GM21381 (cell line): ENCODE measurements at regions not wholly inside any gene's neighbourhood (a gene's known extent, or its start where the extent isn't known, plus 50 kb on each side); places are given as distances from the start of the nearest gene placed in this dataset.
A peak's percentile ranks its signal among the peaks of the same experiment; 100 is the strongest.

Experiments
- ATAC-seq: cut with Tn5 transposase; IDR thresholded peaks from one replicate; pipeline ENCODE4 v1.9.1; 2021; ENCODE audit warnings: mild to moderate bottlenecking, moderate library complexity; ENCODE audit not compliant: unreplicated experiment

- no peak for ATAC-seq
Measured at GRCh38 chr13:99862244-99862643, 109.3 kb downstream of the ZIC5 start.

GRCh38 chr13:99861771-99862170 lies 109.8 kb downstream of the ZIC5 start:
- ATAC-seq, result no peak

GRCh38 chr13:99860745-99861144 lies 110.8 kb downstream of the ZIC5 start:
- no peak for ATAC-seq

- ATAC-seq, result peak; percentile 95
Measured at GRCh38 chr13:99859178-99860177, 112.1 kb downstream of the ZIC5 start.

GRCh38 chr13:99857738-99858137 lies 113.8 kb downstream of the ZIC5 start:
- no peak for ATAC-seq

GRCh38 chr13:99855526-99856420 lies 115.8 kb downstream of the ZIC5 start:
- ATAC-seq, result no peak

- ATAC-seq, result no peak
Measured at GRCh38 chr13:99854366-99854765, 117.2 kb downstream of the ZIC5 start.

GRCh38 chr13:99847318-99847750 lies 124.2 kb downstream of the ZIC5 start:
- no peak for ATAC-seq

GRCh38 chr13:99845161-99845874 lies 126.2 kb downstream of the ZIC5 start:
- no peak for ATAC-seq

GRCh38 chr13:99844421-99844820 lies 127.1 kb downstream of the ZIC5 start:
- no peak for ATAC-seq

- no peak for ATAC-seq
Measured at GRCh38 chr13:99843872-99844271, 127.7 kb downstream of the ZIC5 start.

- no peak for ATAC-seq
Measured at GRCh38 chr13:99842405-99842804, 129.2 kb downstream of the ZIC5 start.

GRCh38 chr13:99836291-99836690 lies 135.3 kb downstream of the ZIC5 start:
- no peak for ATAC-seq

GRCh38 chr13:99835442-99835841 lies 136.1 kb downstream of the ZIC5 start:
- no peak for ATAC-seq

GRCh38 chr13:99834246-99834645 lies 137.3 kb downstream of the ZIC5 start:
- ATAC-seq, result no peak

GRCh38 chr13:99832347-99832746 lies 139.2 kb downstream of the ZIC5 start:
- ATAC-seq, result no peak

- no peak for ATAC-seq
Measured at GRCh38 chr13:99830931-99831330, 140.6 kb downstream of the ZIC5 start.

GRCh38 chr13:99829593-99830239 lies 141.9 kb downstream of the ZIC5 start:
- no peak for ATAC-seq

- ATAC-seq, result no peak
Measured at GRCh38 chr13:99829161-99829560, 142.4 kb downstream of the ZIC5 start.

- ATAC-seq, result no peak
Measured at GRCh38 chr13:99828735-99829134, 142.8 kb downstream of the ZIC5 start.
